ENCODE measurements at regions not wholly inside any gene's neighbourhood (a gene's known extent, or its start where the extent isn't known, plus 50 kb on each side); places are given as distances from the start of the nearest gene placed in this dataset.
A peak's percentile ranks its signal among the peaks of the same experiment; 100 is the strongest.

GRCh38 chr20:21031666-21032065, 74.5 kb downstream of the LINC00237 start (continued):
- TF ChIP-seq ZNF407 (CRISPR knock-in tag; IDR thresholded peaks at IDR 0.05; ENCODE audit: not compliant biosample characterization) (no peak), ZNF143 (CRISPR knock-in tag; IDR thresholded peaks at IDR 0.05) (no peak), TSC22D2 (CRISPR knock-in tag; IDR thresholded peaks at IDR 0.05; ENCODE audit: borderline replicate concordance) (no peak), GABPB1 (CRISPR knock-in tag; IDR thresholded peaks at IDR 0.05) (no peak), ZNF329 (CRISPR knock-in tag; IDR thresholded peaks at IDR 0.05; ENCODE audit: low read depth) (no peak), RAD51 (IDR thresholded peaks at IDR 0.05; ENCODE audit: borderline replicate concordance) (no peak), DR1 (CRISPR knock-in tag; IDR thresholded peaks at IDR 0.05) (no peak), HDAC1 (CRISPR knock-in tag; IDR thresholded peaks at IDR 0.05) (no peak), MEF2D (CRISPR knock-in tag; IDR thresholded peaks at IDR 0.05) (no peak), KLF13 (CRISPR knock-in tag; IDR thresholded peaks at IDR 0.05) (no peak), GATAD2A (CRISPR knock-in tag; IDR thresholded peaks at IDR 0.05) (0 out of 2 replicates have a peak, but pooled peaks have one; percentile 13), FOXA1 (IDR thresholded peaks at IDR 0.05) (no peak), FOXA1 (CRISPR knock-in tag; IDR thresholded peaks at IDR 0.05) (no peak), ESRRA (CRISPR knock-in tag; IDR thresholded peaks at IDR 0.05; ENCODE audit: low read depth) (no peak)
